Islet of Langerhans (tissue), 1 donor: ENCODE measurements at regions not wholly inside any gene's neighbourhood (a gene's known extent, or its start where the extent isn't known, plus 50 kb on each side); places are given as distances from the start of the nearest gene placed in this dataset.
"Not testable (repeated sequence)": the region's sequence is repeated elsewhere in the genome, so short reads cannot be mapped to it uniquely, and the experiment has no call there.

Experiments used
- FAIRE-seq: peaks from one replicate; lab custom pipeline; 2011; peaks lifted over from hg19 to GRCh38; lab: Jason Lieb, UNC

GRCh38 chr5:43818394-43818793 is 215.4 kb downstream of the NNT start:
- FAIRE-seq: not testable (repeated sequence)

GRCh38 chr5:43815497-43815896 is 212.5 kb downstream of the NNT start:
- FAIRE-seq: no peak

- FAIRE-seq: no peak
Measured at GRCh38 chr5:43804723-43805122, 201.7 kb downstream of the NNT start.

GRCh38 chr5:43804041-43804440 is 201.1 kb downstream of the NNT start:
- FAIRE-seq: no peak

- no peak for FAIRE-seq
Measured at GRCh38 chr5:43802651-43803050, 199.7 kb downstream of the NNT start.

- no peak for FAIRE-seq
Measured at GRCh38 chr5:43802119-43802518, 199.1 kb downstream of the NNT start.

GRCh38 chr5:43798740-43799139 is 195.8 kb downstream of the NNT start:
- FAIRE-seq: no peak

GRCh38 chr5:43791880-43792279 is 188.9 kb downstream of the NNT start:
- FAIRE-seq: not testable (repeated sequence)

- no peak for FAIRE-seq
Measured at GRCh38 chr5:43785198-43785597, 182.2 kb downstream of the NNT start.

- no peak for FAIRE-seq
Measured at GRCh38 chr5:43780586-43780985, 177.6 kb downstream of the NNT start.

- FAIRE-seq: no peak
Measured at GRCh38 chr5:43774881-43775399, 172.0 kb downstream of the NNT start.

GRCh38 chr5:43773478-43773844 is 170.5 kb downstream of the NNT start:
- FAIRE-seq: no peak

GRCh38 chr5:43772764-43773477 is 169.9 kb downstream of the NNT start:
- FAIRE-seq: no peak

- no peak for FAIRE-seq
Measured at GRCh38 chr5:43772458-43772763, 169.4 kb downstream of the NNT start.

GRCh38 chr5:43771611-43772031 is 168.6 kb downstream of the NNT start:
- FAIRE-seq: no peak

- no peak for FAIRE-seq
Measured at GRCh38 chr5:43769571-43770355, 166.8 kb downstream of the NNT start.
